IPS DF 4.7 (cell line): ENCODE measurements at regions not wholly inside any gene's neighbourhood (a gene's known extent, or its start where the extent isn't known, plus 50 kb on each side); places are given as distances from the start of the nearest gene placed in this dataset.

Experiments used
- DNase-seq: peaks from one replicate; pipeline ENCODE4 v3.0.0-alpha.2; 2013; ENCODE audit warnings: low spot score; ENCODE audit errors: extremely low read depth

DNA sequence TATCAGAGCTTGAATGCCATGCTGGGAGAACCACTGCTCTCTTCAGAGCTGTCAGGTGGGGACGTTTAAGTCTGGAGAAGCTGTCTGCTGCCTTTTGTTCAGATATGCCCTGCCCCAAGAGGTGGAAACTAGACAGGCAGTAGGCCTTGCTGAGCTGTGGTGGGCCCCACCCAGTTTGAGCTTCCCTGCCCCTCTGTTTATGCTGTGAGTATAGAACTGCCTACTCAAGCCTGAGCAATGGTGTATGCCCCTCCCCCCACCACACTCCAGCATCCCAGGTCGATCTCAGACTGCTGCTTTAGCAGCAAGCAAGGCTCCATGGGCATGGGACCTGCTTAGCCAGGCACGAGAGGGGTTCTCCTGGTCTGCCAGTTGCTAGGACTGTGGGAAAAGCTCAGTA lies 362.3 kb downstream of the FAM170A start:
- no peak for DNase-seq

DNA sequence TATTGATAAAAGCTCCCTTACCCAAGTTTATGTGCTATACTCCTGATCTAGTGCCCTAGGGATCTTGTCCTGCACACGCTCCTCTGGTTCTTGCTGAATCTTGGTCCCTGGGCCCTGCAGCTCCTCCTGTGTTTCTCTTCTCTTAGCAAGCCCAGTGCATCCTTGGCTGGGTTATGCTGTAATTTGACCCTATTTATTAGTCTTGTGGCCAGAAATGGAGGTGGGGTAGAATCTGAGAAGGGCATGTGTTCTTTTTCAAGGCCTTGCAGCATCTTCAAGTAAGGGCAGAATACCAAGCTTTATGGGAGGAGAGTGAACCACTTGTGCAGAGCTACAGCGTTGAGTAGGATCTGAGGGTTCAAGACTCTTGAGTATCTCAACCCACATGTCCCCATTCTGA lies 366.8 kb downstream of the FAM170A start:
- no peak for DNase-seq

DNA sequence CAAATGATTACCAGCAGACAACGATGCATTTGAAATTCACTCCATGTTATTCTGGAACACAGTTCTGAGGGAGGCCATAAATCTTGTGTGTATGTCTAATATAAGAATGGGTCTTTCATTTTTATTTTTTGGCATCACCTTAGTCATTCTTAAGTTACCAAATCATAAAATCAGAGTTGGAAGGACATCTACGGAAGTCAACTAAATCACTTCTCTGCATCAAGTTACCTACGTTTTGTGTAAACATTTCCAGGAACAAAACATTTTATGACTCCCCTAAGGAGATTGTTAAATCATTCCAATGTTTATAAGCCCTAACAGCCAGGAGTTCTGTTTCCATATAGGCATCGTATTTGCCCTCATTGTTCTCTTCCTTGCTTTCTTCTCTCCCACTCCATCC lies 378.2 kb downstream of the FAM170A start:
- no peak for DNase-seq

DNA sequence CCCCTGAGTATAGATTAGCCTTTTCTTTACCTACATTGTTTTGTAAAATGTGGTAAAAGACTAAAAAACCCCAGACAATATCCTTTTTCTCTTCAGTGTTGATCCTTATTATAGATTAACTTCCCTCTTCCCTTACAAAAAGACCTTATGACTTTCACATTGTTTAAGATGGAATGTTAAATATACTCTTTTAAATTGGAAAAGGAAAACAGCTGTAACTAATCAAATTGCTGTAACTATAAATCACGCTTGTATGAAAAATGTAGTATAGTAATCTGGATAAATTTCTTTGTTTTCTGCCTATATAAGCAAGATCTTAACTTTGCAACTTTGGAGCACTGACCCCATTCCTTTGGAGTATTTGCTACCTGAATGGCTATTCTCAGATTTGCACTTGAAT lies 383.1 kb downstream of the FAM170A start:
- DNase-seq = no peak

DNA sequence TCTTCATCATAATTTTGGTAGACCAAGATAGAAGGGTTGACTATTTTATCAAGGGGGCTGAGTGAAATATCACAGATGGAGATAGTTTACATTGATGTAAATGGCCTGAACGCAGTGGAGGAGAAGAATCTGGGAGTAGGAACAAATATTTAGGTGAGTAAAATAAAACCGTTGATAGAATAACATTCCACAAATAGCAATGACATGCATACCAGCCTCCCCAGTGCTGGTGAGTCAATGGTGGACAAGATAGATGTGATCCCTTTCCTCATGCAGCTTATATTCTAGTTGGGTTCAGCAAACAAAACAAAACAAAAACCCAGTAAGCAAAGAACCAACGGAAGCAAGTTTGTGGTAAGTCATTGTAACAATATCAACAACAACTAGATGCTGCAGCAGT lies 385.2 kb downstream of the FAM170A start:
- no peak for DNase-seq

DNA sequence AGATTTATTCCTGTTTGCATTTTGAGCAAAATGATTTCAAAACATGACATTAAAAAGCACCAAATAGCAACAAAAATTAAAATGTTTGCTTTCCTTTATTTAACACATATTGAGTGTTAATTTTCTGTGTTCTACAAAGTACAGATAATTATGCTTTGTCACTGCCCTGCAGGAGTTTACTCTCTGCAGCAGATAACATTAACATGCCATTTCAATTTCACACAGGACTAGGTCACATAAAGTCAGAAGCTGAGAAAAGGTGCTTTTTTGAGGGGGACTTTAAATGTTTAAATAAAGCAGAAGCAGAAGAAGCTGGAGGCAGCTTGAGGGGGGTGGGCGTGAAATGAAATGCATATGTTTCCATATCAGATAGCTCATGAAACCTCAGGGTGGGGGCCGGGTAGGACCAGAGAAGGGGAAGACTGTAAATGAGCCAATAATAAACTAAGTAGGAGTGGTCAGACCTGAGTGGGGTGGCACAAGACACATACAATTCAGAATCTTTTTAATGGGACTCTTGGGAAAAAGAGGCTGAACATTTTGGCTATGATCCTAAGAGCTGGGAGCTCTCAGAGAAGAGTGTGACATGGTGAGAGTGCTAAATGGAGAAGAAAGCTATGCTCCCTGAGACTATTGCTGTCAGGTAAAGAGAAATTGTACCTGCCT lies 387.5 kb downstream of the FAM170A start:
- DNase-seq = no peak

DNA sequence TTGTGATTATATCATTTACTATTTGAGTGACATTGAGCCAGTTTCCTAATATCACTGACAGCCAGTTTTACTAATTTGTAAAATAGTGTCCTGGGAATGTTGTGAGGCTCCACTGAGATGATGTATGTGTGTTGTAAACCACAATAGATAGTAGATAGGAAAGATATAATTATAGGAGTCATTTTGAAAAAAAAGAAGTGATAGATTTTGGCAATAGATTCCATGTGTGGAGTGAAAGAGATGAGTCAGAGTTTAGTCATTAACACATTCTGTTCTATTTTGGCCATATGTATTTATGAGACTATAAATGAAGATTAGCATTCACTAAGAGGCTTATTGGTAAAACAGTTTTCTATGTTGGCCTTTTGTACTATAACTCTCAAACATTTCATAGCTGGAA lies 388.2 kb downstream of the FAM170A start:
- DNase-seq = no peak

DNA sequence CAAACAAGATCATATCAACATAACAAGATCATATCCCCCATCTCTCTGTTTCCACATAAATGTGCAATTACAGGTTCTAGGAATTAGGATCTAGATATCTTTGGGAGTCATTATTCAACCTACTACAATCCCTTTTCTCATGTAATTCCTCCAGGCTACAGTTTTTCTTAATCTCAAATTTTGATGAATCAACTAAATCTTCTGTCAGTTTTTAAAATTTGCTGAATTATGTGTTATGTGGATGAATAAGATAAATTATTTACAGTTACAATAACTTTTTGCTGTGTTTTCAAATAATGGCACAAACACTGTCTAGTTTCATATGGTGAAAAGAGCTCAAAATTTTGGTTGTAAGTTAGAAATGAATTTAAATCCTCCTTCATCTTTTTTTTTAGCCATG lies 405.8 kb downstream of the FAM170A start:
- DNase-seq = no peak

DNA sequence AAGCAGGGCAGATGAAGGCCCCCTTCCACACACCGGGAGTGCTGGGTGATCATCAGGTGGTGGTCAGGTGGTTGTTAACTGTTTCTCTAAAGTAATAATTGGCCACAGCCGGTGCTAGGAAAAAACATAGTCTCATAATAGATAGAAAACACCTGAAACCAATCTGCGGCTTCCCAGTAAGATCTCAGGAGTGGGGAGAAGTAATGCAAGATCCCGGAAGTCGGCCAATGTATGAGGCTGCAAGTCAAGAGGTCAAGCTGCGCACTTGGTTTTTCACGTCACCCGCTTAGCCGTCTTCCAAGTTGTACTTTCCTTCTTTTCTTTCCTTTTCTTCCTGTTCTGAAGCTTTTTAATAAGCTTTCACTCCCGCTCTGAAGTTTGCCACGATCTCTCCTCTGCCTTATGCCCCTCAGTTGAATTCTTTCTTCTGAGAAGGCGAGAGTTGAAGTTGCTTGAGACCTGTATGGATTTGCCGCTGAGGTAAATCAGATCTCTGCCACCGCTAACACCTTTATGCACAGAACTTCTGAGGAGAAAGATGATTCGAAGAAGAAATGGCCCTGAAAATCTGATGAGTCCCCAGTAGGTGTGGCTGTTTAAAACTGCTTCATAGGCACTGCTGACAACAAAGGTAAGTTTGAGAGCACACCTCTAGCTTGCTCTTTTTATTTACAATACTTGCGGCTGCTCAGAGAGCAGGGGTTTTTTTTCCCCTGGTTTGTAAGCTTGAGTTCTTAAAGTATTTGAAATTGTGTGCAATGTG lies 406.6 kb downstream of the FAM170A start:
- DNase-seq = no peak

DNA sequence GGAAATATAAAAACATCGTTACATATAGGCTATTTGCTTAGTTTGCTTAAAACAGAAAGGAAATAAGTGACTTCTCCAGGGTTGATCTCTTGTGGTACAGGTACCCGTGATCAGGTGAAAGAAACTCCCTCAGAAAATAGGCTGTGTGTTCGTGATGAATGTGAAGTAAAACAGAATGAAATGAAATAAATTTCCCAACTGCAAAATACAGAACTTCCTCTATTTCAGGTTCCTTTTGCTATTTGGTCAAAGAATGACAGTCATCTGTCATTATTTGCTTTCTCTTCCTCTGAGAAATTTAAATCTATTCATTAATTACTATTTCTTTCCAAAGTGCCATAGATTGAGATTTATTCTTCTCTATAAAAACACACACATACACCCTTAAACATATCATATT lies 408.1 kb downstream of the FAM170A start:
- DNase-seq = no peak

DNA sequence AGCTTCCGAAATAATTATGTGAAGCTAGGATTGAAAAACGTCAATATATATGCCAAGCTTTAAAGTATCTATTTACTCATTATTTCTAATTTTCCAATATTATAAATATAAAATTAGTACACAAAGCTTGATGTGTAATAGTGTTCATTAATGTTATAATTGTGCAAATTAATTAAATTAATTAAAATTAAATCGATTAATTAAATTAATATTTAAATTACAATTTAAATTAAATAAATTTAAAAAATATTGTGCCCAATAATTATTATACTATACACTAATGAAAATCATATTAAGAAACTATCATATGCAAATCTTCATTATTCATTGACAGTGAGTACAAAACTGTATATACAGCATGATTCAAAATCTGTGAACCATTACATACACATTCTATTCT lies 409.8 kb downstream of the FAM170A start:
- no peak for DNase-seq

DNA sequence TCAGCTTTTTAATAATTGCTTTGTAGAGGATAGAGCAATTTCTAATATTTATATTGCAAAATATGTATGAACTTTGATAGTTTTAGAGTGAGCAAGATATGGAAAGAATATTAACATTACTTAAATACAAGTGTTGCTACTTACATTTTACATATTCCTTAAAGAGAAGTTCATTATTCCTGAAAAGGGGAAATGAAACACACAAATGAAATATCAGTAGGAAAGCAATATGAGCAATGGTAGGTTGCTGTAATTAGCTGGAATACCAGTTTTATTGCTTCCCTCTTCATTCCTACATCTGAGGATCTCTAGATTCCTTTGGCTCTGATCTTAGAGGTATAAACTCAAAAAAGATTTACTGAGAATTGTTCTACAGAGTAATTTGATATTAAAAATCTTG lies 414.1 kb downstream of the FAM170A start:
- no peak for DNase-seq

DNA sequence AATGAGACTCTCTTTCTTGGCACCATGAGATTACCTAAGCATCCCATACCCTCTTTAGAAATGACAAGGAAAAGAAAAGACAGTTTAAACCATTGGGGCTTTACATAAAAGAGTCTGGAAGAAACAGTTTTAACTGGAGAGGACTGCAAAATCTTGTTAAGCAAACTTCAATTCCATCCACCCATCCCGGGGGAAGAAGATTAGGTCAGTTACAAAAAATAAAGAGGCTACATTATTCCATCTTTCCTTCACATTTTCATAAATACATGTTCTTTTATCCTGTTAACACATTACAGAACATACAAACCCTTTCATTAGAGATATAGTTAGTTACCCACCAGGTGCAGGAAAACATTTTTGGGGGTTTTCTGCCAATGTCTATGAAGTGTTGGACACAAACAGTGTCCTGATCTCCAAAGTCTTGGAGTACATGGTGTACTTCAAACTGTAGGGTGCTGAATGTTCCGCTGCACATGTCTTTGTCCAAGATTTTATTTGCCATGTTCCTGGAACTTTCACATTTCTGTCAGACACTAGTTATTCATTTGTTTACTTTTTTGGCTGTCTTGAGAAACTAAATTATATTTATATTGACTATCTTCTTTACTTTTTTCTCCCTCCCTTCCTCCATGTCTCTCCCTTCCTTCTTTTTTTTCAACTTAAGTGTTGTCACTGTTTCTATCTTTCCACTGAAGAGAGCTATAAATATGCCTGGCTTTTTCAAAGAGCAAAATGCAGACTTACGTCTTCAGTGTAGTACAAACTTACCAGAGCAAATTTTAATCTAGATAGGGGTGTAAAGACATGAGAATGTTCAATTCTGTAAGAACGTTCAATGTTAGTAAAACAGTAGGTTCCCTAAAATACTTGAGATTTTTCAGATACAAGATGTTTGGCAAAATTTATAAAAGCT lies 410.9 kb upstream of the PRR16 start:
- no peak for DNase-seq

DNA sequence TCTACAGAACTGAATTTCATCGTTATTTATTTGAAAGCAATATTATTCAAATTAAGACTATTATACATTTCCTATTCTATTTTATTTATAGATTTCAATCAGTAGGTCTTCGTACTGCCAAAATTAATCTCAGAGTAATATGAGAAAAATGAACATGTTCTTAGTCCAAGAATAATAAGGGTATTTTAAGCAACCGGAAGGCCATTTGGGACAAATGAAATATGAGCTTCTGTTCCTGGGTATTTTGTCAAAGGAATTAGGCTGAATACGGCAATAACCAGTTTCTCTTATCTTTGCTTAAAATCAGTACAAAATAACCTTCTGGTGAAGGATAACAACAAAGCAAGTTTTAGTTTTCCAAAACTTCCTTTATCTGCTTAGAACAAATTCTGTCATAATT lies 410.3 kb upstream of the PRR16 start:
- DNase-seq = no peak

DNA sequence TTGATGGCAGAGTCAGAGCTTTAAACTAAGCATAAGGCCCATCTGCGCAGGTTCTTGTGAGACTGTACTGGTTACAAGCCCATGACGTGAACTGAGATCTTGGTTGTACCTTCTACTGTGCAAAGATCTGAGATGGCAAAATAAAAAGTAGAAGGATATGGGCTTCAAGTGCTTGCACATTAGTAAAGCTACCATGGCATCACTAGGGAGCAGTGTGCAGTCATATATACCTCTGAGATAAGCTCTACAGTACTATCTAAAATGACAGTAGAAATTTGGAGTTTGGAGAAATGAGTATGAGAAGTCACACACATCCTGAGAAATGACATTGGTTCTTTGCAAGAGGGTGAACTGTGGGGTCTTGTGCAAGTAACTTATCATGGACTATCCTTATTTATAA lies 408.2 kb upstream of the PRR16 start:
- DNase-seq = no peak

DNA sequence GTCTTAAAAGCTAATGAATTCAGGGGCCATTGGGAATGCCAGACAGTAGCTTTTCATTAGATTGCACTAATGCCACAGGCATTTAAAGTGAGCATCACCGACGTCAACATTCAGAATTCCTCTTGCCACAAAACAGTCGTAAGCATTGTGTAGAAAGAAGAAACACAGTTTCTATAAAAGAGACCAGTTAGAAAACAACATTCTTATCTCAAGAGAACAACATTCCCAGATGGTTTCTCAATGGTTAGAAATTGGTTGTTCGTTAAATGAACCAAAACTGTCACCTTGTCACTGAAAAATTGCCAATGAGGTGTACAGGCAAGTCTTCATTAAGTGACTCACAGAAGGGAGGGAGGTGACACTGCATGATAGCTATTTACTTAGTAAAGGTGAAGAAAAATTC lies 401.6 kb upstream of the PRR16 start:
- no peak for DNase-seq

DNA sequence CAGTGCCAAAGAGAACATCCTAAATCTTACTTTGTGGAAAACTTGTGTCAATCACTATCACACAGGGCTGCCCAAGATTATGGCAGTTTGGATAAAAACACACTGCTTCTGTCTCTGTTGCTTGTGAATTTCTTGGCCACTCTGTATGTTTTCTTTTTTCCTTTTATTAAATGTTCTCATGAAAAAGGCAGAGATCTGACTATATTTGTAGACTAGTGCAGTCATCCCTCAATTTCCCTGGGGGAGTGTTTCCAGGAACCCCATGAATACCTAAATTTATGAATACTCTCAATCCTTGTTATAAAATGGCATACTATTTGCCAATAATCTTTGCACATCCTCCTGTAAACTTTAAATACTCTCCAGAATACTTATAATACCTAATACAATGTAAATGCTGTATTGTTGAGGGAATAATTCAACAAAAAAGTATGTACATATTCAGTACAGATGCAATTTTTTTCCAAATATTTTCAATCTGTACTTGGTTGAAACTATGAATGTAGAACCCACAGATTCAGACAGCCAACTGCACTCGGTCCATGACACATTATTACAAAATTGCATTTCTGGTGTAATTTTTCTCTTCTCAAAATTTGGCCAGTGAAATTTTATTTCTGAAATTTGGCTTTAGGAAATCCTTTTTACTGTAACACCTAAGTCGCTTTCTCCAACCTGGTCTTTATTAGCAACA lies 391.9 kb upstream of the PRR16 start:
- DNase-seq = no peak

DNA sequence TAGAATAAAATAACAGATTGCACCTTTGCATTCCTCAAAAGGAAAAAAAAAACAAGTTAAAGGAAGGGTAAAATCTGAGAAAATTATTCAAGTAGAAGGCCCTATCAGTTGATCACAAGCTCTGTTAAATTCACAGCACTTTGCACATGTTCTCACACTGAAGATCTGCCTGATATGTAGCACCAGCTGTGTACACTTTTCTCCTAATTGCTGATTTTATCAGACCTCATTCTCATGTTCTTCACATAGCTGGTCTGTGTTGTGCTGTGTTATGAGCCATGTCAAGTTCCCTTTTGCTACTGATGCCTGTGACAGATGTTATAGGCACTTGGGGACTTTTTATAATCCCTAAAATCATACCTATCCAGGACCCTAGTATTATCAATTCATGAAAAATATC lies 390.4 kb upstream of the PRR16 start:
- no peak for DNase-seq

DNA sequence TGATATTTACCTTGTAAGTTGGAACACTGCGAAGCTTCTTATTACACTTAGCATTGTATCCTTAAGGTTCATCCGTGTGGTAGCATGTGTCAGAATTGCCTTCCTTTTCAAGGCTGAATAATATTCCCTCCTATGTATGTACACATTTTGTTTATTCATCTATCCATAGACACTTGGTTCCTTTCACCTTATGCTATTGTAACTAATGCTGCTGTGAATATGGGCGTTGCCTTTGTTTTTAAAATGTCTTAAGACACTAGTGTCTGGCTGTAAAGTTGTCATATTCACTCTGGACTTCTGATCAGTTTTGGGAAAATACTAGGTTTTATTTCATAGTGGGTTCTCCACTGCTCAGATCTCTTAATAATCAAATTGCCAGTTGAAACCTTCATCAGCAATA lies 383.3 kb upstream of the PRR16 start:
- DNase-seq = no peak

DNA sequence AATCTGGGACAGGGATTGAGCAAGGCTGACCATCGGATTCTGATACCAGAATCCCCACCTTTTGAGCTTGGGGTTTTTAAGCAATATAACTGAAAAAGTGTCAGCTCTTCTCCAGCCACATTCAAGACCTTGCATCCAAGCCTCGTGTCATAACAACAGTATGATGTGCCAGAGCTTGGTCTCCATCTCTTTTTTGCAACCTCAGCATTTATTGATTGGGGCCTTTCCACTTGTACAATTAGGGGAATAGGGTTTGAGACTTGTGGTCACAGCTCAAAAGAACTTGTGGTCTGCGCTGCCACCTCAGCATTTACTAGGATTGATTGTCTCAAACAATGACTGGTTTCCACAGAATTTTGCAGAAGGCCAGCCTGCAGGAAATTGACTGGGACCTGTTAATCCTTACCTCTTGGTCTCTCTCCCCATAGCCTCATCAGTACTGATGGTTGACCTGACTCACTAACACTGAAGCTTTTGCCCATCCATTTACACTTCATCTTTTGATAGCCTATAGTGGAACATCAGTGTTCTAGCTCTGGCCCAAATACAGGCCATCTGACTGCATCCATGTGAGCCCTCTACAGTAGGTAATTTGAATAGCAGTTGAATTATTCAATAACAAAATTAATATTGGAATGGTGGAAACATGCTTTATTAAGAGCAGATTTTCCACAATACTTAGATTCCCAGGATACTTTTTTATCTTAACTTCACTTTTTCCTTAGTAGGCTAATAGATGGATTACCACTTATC lies 381.6 kb upstream of the PRR16 start:
- DNase-seq = no peak
